Activated CD4-positive, alpha-beta memory T cell treated with anti-CD3 and anti-CD28 coated beads for 36 hours (primary cell): ENCODE measurements at regions not wholly inside any gene's neighbourhood (a gene's known extent, or its start where the extent isn't known, plus 50 kb on each side); places are given as distances from the start of the nearest gene placed in this dataset.
"Not testable (repeated sequence)": the region's sequence is repeated elsewhere in the genome, so short reads cannot be mapped to it uniquely, and the experiment has no call there.

Experiments
- CTCF ChIA-PET: fragments of 350-600 bp; sonication (Branson Sonifier 250); formaldehyde crosslinking; loops from one replicate; lab custom pipeline; 2021; ENCODE audit warnings: antibody characterized with exemption, inconsistent platforms; lab: Charles Lee
- POLR2A ChIA-PET: fragments of 350-600 bp; sonication (Branson Sonifier 250); formaldehyde crosslinking; loops from one replicate; lab custom pipeline; 2021; ENCODE audit warnings: antibody characterized with exemption; lab: Charles Lee
- DNase-seq: peaks from one replicate; pipeline ENCODE4 v3.0.0-alpha.2; 2020
- H3K27ac Mint-ChIP-seq: one replicate; pipeline ENCODE4 v1.8.0; 2021; ENCODE audit warnings: mixed read lengths
- H3K27me3 Mint-ChIP-seq: one replicate; pipeline ENCODE4 v1.8.0; 2021; ENCODE audit warnings: mixed read lengths
- H3K36me3 Mint-ChIP-seq: one replicate; pipeline ENCODE4 v1.8.0; 2021; ENCODE audit warnings: mixed read lengths
- H3K4me1 Mint-ChIP-seq: one replicate; pipeline ENCODE4 v1.8.0; 2021; ENCODE audit warnings: low read depth, mixed read lengths
- H3K4me3 Mint-ChIP-seq: one replicate; pipeline ENCODE4 v1.8.0; 2021; ENCODE audit warnings: mild to moderate bottlenecking, mixed read lengths
- H3K9me3 Mint-ChIP-seq: one replicate; pipeline ENCODE4 v1.8.0; 2021; ENCODE audit warnings: mixed read lengths
- intact Hi-C: fragments of 100-400 bp; cut with micrococcal nuclease; formaldehyde crosslinking; loops from one replicate; pipeline ENCODE4 v1.15.1; 2023

- H3K9me3 Mint-ChIP-seq, CTCF ChIA-PET, POLR2A ChIA-PET, H3K4me3 Mint-ChIP-seq, H3K4me1 Mint-ChIP-seq, H3K27ac Mint-ChIP-seq, intact Hi-C loops, DNase-seq, H3K36me3 Mint-ChIP-seq, H3K27me3 Mint-ChIP-seq: not testable (repeated sequence)
Observed at GRCh38 chr7:411116-411515, 108.5 kb downstream of the PDGFA start.

- DNase-seq: no peak
- Mint-ChIP-seq H3K36me3 (no peaks in the 10 kb centered on the region), H3K4me3 (no peak overlapping the region), H3K27ac (no peak overlapping the region), H3K4me1 (no peaks in the 10 kb centered on the region), H3K27me3 (peaks cover 2% of the 10 kb centered on the region), H3K9me3 (no peaks in the 10 kb centered on the region)
- POLR2A ChIA-PET: no interaction called here
- intact Hi-C loops: no loop called here
- CTCF ChIA-PET: no interaction called here
Observed at GRCh38 chr7:411677-412312, 107.9 kb downstream of the PDGFA start.

GRCh38 chr7:412313-412710 lies 107.3 kb downstream of the PDGFA start:
- no peak for DNase-seq
- no peaks in the 10 kb centered on the region for H3K4me1 Mint-ChIP-seq
- H3K4me3 Mint-ChIP-seq: no peak overlapping the region
- peaks cover 2% of the 10 kb centered on the region for H3K9me3 Mint-ChIP-seq
- ChIA-PET CTCF (no interaction called here), POLR2A (no interaction called here)
- no peaks in the 10 kb centered on the region for H3K36me3 Mint-ChIP-seq
- intact Hi-C loops: no loop called here
- H3K27me3 Mint-ChIP-seq: no peaks in the 10 kb centered on the region
- no peak overlapping the region for H3K27ac Mint-ChIP-seq

- intact Hi-C loops: no loop called here
- Mint-ChIP-seq H3K4me1 (no peaks in the 10 kb centered on the region), H3K4me3 (no peak overlapping the region), H3K36me3 (no peaks in the 10 kb centered on the region), H3K27me3 (no peaks in the 10 kb centered on the region), H3K9me3 (peaks cover 14% of the 10 kb centered on the region), H3K27ac (no peak overlapping the region)
- ChIA-PET POLR2A (no interaction called here), CTCF (no interaction called here)
- DNase-seq: no peak
Observed at GRCh38 chr7:414681-415560, 104.7 kb downstream of the PDGFA start.

- H3K4me1 Mint-ChIP-seq: no peaks in the 10 kb centered on the region
- no peak overlapping the region for H3K4me3 Mint-ChIP-seq
- H3K36me3 Mint-ChIP-seq: no peaks in the 10 kb centered on the region
- H3K27ac Mint-ChIP-seq: no peak overlapping the region
- CTCF ChIA-PET: no interaction called here
- DNase-seq: no peak
- POLR2A ChIA-PET: no interaction called here
- no peaks in the 10 kb centered on the region for H3K27me3 Mint-ChIP-seq
- intact Hi-C loops: no loop called here
- H3K9me3 Mint-ChIP-seq: peaks cover 14% of the 10 kb centered on the region
Observed at GRCh38 chr7:415646-416525, 103.8 kb downstream of the PDGFA start.

GRCh38 chr7:416761-417624 lies 102.7 kb downstream of the PDGFA start:
- intact Hi-C loops: no loop called here
- H3K27me3 Mint-ChIP-seq: no peaks in the 10 kb centered on the region
- CTCF ChIA-PET: no interaction called here
- no peak for DNase-seq
- H3K9me3 Mint-ChIP-seq: peaks cover 14% of the 10 kb centered on the region
- H3K4me3 Mint-ChIP-seq: no peak overlapping the region
- H3K4me1 Mint-ChIP-seq: no peaks in the 10 kb centered on the region
- POLR2A ChIA-PET: no interaction called here
- no peak overlapping the region for H3K27ac Mint-ChIP-seq
- H3K36me3 Mint-ChIP-seq: no peaks in the 10 kb centered on the region

GRCh38 chr7:417625-417889 lies 102.1 kb downstream of the PDGFA start:
- H3K27me3 Mint-ChIP-seq: no peaks in the 10 kb centered on the region
- intact Hi-C loops: no loop called here
- DNase-seq: no peak
- no peak overlapping the region for H3K27ac Mint-ChIP-seq
- H3K4me1 Mint-ChIP-seq: no peaks in the 10 kb centered on the region
- H3K4me3 Mint-ChIP-seq: no peak overlapping the region
- ChIA-PET CTCF (no interaction called here), POLR2A (no interaction called here)
- H3K36me3 Mint-ChIP-seq: no peaks in the 10 kb centered on the region
- H3K9me3 Mint-ChIP-seq: peaks cover 14% of the 10 kb centered on the region

- DNase-seq: no peak
- H3K4me3 Mint-ChIP-seq: no peak overlapping the region
- H3K27me3 Mint-ChIP-seq: no peaks in the 10 kb centered on the region
- peaks cover 14% of the 10 kb centered on the region for H3K9me3 Mint-ChIP-seq
- intact Hi-C loops: no loop called here
- no peaks in the 10 kb centered on the region for H3K36me3 Mint-ChIP-seq
- ChIA-PET POLR2A (no interaction called here), CTCF (interaction anchor here (0.6 kb wide), 1 partner anchor 263 kb away, joined by 3 read pairs; no protein-coding TSS in a partner anchor)
- no peak overlapping the region for H3K27ac Mint-ChIP-seq
- H3K4me1 Mint-ChIP-seq: no peaks in the 10 kb centered on the region
Observed at GRCh38 chr7:417973-418601, 101.6 kb downstream of the PDGFA start.

- CTCF ChIA-PET: interaction anchor here (0.6 kb wide), 1 partner anchor 264 kb away, joined by 3 read pairs; no protein-coding TSS in a partner anchor
- POLR2A ChIA-PET: no interaction called here
Observed at GRCh38 chr7:418636-419280, 100.9 kb downstream of the PDGFA start.

GRCh38 chr7:420142-421093 lies 99.2 kb downstream of the PDGFA start:
- Mint-ChIP-seq H3K27me3 (no peaks in the 10 kb centered on the region), H3K27ac (no peak overlapping the region), H3K9me3 (peaks cover 14% of the 10 kb centered on the region), H3K4me3 (no peak overlapping the region), H3K36me3 (no peaks in the 10 kb centered on the region), H3K4me1 (no peaks in the 10 kb centered on the region)
- no peak for DNase-seq
- intact Hi-C loops: no loop called here
- CTCF ChIA-PET: no interaction called here
- POLR2A ChIA-PET: no interaction called here

More at GRCh38 chr7:418636-419280, 100.9 kb downstream of the PDGFA start:
- Mint-ChIP-seq H3K4me3 (no peak overlapping the region), H3K36me3 (no peaks in the 10 kb centered on the region), H3K27me3 (no peaks in the 10 kb centered on the region), H3K4me1 (no peaks in the 10 kb centered on the region), H3K9me3 (peaks cover 14% of the 10 kb centered on the region), H3K27ac (no peak overlapping the region)
- DNase-seq: no peak
- intact Hi-C loops: no loop called here
